ENCODE measurements at regions not wholly inside any gene's neighbourhood (a gene's known extent, or its start where the extent isn't known, plus 50 kb on each side); places are given as distances from the start of the nearest gene placed in this dataset.

- H3K27ac ChIP-seq: no peak overlapping the region
- intact Hi-C loops (cut with DNase I; ENCODE audit: low total_unique reads): no loop called here
- WGBS, 2 donors: 71 to 81% methylated on average over 1 of the region's 1 CpG
- no peaks in the 10 kb centered on the region for H3K9me3 ChIP-seq
- H3K4me3 ChIP-seq: no peak overlapping the region
- TF ChIP-seq POLR2A (IDR thresholded peaks at IDR 0.05): no peak
- TF ChIP-seq, protein P1, sequence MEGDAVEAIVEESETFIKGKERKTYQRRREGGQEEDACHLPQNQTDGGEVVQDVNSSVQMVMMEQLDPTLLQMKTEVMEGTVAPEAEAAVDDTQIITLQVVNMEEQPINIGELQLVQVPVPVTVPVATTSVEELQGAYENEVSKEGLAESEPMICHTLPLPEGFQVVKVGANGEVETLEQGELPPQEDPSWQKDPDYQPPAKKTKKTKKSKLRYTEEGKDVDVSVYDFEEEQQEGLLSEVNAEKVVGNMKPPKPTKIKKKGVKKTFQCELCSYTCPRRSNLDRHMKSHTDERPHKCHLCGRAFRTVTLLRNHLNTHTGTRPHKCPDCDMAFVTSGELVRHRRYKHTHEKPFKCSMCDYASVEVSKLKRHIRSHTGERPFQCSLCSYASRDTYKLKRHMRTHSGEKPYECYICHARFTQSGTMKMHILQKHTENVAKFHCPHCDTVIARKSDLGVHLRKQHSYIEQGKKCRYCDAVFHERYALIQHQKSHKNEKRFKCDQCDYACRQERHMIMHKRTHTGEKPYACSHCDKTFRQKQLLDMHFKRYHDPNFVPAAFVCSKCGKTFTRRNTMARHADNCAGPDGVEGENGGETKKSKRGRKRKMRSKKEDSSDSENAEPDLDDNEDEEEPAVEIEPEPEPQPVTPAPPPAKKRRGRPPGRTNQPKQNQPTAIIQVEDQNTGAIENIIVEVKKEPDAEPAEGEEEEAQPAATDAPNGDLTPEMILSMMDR (IDR thresholded peaks at IDR 0.05): no peak
- DNase-seq: no peak
- H3K36me3 ChIP-seq (ENCODE audit: low read depth, missing control alignments): no peaks in the 10 kb centered on the region
- no peaks in the 10 kb centered on the region for H3K27me3 ChIP-seq
- no peaks in the 10 kb centered on the region for H3K4me1 ChIP-seq
These were observed 800.8 kb upstream of the TYRP1 start for GRCh38 chr9:11892401-11892800.

- Histone ChIP-seq H3K4me3 (no peak overlapping the region), H3K27me3 (no peaks in the 10 kb centered on the region), H3K27ac (no peak overlapping the region), H3K36me3 (ENCODE audit: low read depth, missing control alignments) (no peaks in the 10 kb centered on the region), H3K4me1 (no peaks in the 10 kb centered on the region), H3K9me3 (no peaks in the 10 kb centered on the region)
- DNase-seq: no peak
- TF ChIP-seq, protein P1 (IDR thresholded peaks at IDR 0.05): no peak
- no peak for TF ChIP-seq POLR2A (IDR thresholded peaks at IDR 0.05)
- intact Hi-C loops (cut with DNase I; ENCODE audit: low total_unique reads): no loop called here
These were observed 799.9 kb upstream of the TYRP1 start for GRCh38 chr9:11893331-11893730.

DNA sequence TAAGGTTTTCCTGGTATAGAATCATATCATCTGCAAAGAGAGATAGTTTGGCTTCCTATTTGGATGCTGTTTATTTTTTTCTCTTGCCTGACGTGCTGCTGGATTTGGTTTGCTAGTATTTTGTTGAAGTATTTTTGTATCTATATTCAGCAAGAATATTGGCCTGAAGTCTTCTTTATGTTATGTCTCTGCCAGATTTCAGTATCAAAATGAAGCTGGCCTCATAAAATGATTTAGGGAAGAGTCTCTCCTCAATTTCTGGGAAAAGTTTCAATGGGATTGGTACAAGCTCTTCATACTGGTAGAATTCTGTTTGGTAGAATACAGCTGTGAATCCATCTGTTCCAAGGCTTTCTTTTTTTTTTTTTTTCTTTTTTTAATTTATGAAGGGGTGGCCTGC lies 799.0 kb upstream of the TYRP1 start:
- 77 to 82% methylated on average over 1 of the region's 1 CpG for WGBS, 2 donors
- intact Hi-C loops (cut with DNase I; ENCODE audit: low total_unique reads): no loop called here

DNA sequence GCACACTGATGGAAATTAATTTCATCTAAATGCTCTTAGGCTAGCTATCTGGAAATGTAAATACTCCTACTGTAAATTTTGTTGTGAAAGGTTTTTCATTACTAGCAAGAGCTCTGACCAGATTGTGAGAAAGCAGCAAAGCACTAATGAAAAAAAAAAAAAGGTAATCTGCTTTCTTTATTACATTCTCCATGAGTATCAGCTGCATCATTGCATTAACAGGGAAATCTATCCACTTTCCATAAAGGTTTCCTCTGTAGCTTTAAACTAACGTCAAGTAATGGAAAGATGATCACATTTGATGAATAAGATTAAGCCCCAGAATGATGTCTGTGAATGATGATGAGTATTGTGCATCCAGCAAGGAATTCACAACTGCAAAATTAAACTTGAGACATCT lies 790.6 kb upstream of the TYRP1 start:
- TF ChIP-seq, protein P1 (IDR thresholded peaks at IDR 0.05): no peak
- no peak for TF ChIP-seq POLR2A (IDR thresholded peaks at IDR 0.05)
- no peak for DNase-seq
- 71 to 77% methylated on average over 1 of the region's 1 CpG for WGBS, 2 donors

More for the DNA sequence above, 799.0 kb upstream of the TYRP1 start:
- H3K27me3 ChIP-seq: no peaks in the 10 kb centered on the region
- H3K4me3 ChIP-seq: no peak overlapping the region
- no peaks in the 10 kb centered on the region for H3K4me1 ChIP-seq
- no peaks in the 10 kb centered on the region for H3K9me3 ChIP-seq
- TF ChIP-seq, protein P1 (IDR thresholded peaks at IDR 0.05): no peak
- TF ChIP-seq POLR2A (IDR thresholded peaks at IDR 0.05): no peak
- no peak overlapping the region for H3K27ac ChIP-seq
- no peaks in the 10 kb centered on the region for H3K36me3 ChIP-seq (ENCODE audit: low read depth, missing control alignments)
- no peak for DNase-seq

DNA sequence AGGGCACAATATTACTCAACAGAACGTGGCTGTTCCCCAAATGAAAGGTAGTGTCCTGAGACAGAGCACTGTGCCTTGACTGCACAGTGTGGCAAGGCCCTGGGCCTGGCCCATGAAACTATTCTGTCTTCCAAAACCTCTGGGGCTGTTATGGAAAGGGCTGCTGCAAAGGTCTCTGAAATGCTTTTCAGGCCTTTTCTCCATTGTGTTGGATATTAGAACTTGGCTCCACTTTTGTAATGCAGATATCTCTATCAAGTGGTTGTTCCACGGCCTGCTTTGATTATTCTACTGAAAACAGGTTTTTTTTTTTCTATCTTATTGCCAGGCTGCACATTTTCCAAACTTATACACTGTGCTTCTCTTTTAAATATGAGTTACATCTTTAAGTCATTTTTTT lies 777.5 kb upstream of the TYRP1 start:
- intact Hi-C loops (cut with DNase I; ENCODE audit: low total_unique reads): no loop called here
- 76 to 80% methylated on average over 2 of the region's 2 CpGs for WGBS, 2 donors
- no peaks in the 10 kb centered on the region for H3K9me3 ChIP-seq
- no peak overlapping the region for H3K27ac ChIP-seq
- no peaks in the 10 kb centered on the region for H3K4me1 ChIP-seq
- DNase-seq: no peak
- H3K4me3 ChIP-seq: no peak overlapping the region
- no peaks in the 10 kb centered on the region for H3K36me3 ChIP-seq (ENCODE audit: low read depth, missing control alignments)
- TF ChIP-seq, protein P1 (IDR thresholded peaks at IDR 0.05): no peak
- no peak for TF ChIP-seq POLR2A (IDR thresholded peaks at IDR 0.05)
- H3K27me3 ChIP-seq: no peaks in the 10 kb centered on the region

More for the DNA sequence above, 790.6 kb upstream of the TYRP1 start:
- intact Hi-C loops (cut with DNase I; ENCODE audit: low total_unique reads): no loop called here
- Histone ChIP-seq H3K4me3 (no peak overlapping the region), H3K27me3 (no peaks in the 10 kb centered on the region), H3K9me3 (no peaks in the 10 kb centered on the region), H3K36me3 (ENCODE audit: low read depth, missing control alignments) (no peaks in the 10 kb centered on the region), H3K4me1 (no peaks in the 10 kb centered on the region), H3K27ac (no peak overlapping the region)
